ACHN (cell line): ENCODE measurements at regions not wholly inside any gene's neighbourhood (a gene's known extent, or its start where the extent isn't known, plus 50 kb on each side); places are given as distances from the start of the nearest gene placed in this dataset.

Experiments used
- DNase-seq: peaks from one replicate; pipeline ENCODE4 v3.0.0-alpha.2; 2015
- in situ Hi-C: cut with HindIII; loops from 2 replicates; pipeline ENCODE4 v1.10.0; 2017; ENCODE audit warnings: low sequenced_read_pairs, low pct_ligation_motif_present, low pct_unique_long_range_greater_than_20kb

DNA sequence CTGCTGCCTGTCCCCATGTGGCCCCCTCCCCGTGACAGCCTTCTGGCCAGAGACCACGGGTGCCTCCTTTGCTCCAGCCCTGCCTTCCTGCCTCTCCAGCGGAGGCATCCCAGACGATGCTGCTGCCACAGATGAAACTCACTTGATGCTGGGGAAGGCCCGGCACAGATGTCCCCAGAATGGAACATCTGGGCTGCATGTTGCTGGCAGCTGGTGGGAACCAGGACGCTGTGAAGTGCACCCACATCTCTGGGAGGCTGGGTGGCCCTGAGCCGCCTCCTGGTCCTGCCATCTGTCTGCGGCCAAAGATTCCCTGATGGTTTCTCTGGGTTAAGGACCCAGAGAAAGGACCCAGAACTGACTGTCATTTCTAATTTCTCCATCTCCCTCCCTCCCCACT, 51.9 kb upstream of the PTPRS start:
- no peak for DNase-seq
- in situ Hi-C loops, result no loop called here

- DNase-seq, result no peak
- in situ Hi-C loops, result no loop called here
These were observed 52.5 kb upstream of the PTPRS start for GRCh38 chr19:5393088-5393487.

DNA sequence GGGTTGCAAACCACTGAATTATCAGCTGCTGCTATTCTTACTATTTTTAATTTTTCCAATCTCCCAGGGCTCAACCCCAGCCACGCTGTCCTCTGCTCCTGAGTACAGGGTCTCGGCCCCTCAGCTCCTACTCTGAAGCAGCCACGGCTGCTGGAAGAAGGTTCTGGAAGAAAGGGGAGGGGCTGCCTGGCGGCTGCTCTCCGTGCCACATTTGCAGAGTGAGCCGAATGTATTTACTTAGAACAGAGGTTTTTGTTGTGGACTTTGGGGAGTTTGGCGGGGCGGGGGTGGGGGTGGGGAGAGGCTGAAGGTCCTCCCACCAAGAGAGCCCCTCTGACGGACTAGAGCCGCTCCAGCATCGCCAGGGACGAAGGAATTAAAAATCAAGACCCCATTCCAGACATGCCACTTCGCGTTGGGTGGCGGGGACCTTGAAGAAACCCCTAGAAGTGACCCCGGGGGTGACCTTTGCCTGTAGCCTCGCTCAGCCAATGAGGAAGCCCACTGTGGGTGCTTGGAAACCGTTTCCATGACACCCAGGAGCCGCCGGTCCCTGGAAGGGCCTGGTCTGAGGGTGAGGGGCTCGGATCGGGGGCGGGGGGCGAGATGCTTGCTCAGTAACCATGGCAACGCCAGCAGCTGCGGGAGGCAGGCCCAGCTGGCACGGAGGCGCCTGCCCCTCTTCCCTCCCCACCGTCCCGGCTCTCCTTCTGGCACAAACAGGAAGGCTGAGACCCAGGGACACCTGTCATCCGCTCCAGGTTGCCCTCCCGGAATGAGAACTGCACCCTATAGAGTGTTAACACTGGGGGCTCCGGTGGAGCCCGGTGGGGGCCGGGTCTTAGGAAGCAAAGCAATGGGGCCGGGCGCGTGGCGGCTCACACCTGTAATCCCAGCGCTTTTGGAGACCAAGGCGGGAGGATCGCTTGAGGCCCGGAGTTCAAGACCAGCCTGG, 54.2 kb upstream of the PTPRS start:
- DNase-seq, result no peak
- in situ Hi-C loops, result no loop called here

DNA sequence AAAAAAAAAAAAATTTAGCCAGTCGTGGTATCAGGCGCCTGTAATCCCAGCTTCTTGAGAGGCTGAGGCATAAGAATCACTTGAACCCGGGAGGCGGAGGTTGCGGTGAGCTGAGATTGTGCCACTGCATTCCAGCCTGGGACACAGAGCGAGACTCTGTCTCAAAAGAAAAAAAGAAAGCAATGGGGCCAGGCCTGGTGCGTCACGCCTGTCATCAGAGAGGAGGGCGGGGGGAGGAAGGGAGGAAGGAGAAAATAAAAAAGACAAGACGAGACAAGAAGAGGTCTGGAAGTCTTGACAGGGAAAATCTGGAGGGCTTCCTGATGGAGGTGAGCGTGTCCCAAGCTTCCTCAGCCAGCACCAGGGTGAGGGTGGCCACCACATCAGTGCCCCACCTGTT, 54.9 kb upstream of the PTPRS start:
- DNase-seq, result no peak
- in situ Hi-C loops, result no loop called here

DNA sequence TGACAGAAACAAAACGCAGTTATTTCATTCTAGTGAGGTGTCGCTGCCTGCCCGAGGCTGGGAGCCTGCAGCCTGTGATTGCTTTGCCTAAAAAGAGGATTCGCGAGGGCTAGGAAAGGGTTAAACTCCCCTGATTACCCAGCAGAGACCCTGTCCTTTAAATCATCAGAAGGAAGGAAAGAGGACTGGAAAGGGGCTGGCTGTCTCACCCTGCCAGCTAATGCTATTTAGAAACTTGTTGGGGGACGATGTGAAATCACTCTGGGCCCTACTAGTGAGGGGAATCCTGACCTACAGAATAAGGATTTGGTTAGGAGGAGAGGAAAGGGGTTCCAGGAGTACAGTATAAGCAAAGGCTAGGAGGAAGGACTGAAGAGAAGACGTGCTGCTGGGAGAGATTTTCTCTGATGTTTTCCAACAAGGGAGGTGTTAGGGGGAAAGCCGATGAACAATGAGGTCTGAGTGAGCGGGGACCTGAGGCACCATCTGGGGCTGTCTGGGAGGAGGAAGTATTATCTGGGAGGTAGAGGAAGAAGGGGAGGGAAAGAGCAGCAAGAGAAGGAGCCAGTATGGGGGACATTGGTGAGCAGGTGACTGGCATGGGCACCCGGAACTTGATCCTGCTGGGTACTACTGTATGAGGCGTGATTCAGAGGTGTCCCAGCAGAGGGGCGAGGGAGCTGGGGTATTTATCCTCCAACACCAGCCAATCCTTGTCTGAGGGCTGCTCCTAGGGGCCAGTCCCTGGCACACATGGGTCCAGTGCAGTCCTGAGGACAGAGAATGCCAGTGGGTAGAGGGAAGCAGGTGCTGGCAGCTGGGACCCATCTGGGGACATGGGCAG, 55.7 kb upstream of the PTPRS start:
- no peak for DNase-seq
- in situ Hi-C loops, result no loop called here

GRCh38 chr19:5396963-5397362, 56.4 kb upstream of the PTPRS start:
- DNase-seq, result no peak
- in situ Hi-C loops, result no loop called here

- no peak for DNase-seq
- in situ Hi-C loops, result no loop called here
These were observed 57.2 kb upstream of the ZNRF4 start for GRCh38 chr19:5397804-5398692.

DNA sequence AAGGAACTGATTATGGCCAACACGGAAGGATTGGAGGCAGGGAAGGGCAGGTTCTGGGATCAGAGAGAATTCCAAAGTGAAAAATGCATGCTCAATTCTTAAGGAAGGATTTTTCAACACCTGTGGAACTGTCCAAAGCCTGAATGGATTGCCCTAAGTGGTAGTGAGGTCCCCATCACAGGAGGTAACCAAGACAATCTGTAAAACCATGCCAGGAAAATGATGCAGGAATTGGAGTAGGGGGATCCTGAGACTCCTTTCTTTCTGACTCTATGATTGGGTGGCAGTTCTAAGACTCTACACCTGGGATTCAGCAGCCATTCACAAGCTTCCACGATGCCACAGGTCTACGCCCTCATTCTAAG, 56.5 kb upstream of the ZNRF4 start:
- in situ Hi-C loops, result no loop called here
- no peak for DNase-seq

DNA sequence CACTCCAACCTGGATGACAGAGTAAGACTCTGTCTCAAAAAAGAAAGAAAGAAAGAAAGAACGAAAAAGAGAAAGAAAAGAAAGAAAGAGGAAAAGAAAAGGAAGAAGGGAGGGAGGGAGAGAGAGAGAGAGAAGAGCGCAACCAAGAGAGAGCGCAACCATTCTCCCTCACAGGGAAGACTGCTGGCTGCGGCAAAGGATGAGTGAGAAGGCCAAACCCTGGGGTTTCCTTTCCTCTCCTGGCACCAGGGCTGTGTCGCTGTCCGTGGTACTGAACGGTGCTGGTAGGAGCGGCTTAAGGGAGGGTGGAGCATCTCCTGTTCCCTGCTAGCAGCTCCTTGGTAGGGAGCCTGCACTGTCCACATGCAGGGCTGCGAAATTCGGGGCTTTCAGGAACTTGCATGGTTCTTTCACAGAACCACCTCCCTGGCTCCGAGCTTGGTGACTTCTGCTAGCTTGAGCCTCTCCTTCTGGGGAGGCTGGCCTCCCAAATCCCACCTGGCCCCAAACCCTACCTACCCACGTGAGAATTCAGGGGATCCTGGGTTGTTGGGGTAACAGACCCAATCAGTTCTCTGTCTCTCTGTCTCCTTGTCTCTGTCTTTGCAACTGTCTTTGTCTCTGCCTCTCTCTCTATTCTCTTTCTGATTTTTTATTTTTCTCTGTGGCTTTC, 51.1 kb upstream of the ZNRF4 start:
- in situ Hi-C loops, result no loop called here
- peak; percentile 84 for DNase-seq
